Right forelimb (tissue), 1 donor: ENCODE measurements at regions not wholly inside any gene's neighbourhood (a gene's known extent, or its start where the extent isn't known, plus 50 kb on each side); places are given as distances from the start of the nearest gene placed in this dataset.

Experiments
- DNase-seq: peaks from one replicate; pipeline ENCODE4 v3.0.0-alpha.2; 2018

GRCh38 chr1:88104886-88105285 is 579.2 kb upstream of the PKN2 start:
- DNase-seq, result no peak

DNA sequence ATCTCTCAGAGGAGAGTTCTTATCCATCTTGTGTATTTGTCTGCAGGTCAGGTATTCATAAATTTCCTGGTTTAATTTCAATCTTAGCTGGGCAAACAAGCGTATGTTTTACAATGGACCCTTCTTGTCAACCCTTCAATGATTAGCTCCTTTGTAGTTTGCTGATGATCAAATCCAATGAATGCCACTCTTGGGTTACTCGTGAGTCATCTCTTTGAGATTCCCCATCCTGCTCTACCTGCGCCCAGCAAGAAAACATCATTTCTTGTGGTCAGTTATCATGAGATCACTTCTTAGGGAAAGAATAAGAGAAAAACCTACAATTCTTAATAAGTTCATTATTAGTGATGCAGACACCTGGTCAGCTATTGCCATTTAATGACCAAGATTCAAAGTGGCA is 572.3 kb upstream of the PKN2 start:
- DNase-seq, result no peak

DNA sequence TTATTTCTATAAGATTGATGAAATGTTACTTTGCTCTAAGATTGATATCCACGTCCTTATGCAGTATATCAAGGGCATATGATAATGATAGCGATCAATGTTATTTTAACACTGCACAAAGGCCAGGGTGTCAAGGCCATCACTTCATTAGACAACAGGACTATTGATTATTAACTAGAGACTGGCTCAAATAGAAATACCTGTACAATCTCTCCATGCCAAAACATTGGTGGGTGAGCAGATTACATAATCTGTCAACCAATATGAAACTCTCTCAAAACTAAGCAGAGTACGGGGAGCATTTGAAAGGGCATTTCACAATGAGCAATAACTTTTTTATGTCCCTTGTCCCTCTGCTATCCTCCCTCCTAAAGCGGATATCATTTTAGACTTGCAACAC is 566.5 kb upstream of the PKN2 start:
- DNase-seq, result no peak

- no peak for DNase-seq
Observed at GRCh38 chr1:88118176-88118845, 565.8 kb upstream of the PKN2 start.

GRCh38 chr1:88124614-88125013 is 559.5 kb upstream of the PKN2 start:
- no peak for DNase-seq

DNA sequence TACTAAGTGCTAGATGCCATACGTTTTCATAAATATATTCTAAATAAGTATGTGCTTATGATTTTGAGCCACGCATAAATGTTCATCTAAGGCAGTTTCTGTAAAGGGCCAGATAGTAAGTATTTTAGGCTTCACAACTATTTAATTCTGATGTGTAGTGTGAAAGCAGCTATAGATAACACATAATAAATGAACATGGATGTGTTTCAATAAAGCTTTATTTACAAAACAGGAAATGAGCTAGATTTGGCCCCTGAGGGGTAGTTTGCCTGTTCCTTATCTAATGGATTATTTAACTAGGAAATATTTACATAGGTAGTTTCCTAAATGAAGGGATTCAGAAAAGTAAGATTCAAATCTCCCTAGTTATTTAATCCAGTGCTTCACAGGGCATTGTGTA is 557.6 kb upstream of the PKN2 start:
- no peak for DNase-seq

- no peak for DNase-seq
Observed at GRCh38 chr1:88133991-88134390, 550.1 kb upstream of the PKN2 start.

GRCh38 chr1:88134983-88135921 is 548.8 kb upstream of the PKN2 start:
- DNase-seq, result no peak

DNA sequence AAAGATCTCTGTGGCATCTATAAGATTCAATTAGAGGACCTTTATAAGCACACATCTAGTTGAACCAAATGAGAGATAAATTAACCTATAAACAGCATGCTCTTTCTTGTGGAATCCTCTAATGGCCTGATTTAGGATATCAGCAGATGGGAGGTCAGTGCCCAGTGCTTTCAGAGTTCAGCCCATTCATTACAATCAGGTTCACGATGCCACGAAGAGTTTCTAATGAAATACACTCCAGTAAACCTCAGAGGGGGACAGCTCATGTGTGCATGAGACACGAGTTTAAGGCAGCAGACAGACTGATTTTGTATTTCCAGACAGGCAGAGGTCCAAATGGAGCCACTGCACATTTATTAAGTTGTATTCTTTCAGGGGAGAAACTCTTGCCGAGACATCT is 544.4 kb upstream of the PKN2 start:
- DNase-seq, result no peak

DNA sequence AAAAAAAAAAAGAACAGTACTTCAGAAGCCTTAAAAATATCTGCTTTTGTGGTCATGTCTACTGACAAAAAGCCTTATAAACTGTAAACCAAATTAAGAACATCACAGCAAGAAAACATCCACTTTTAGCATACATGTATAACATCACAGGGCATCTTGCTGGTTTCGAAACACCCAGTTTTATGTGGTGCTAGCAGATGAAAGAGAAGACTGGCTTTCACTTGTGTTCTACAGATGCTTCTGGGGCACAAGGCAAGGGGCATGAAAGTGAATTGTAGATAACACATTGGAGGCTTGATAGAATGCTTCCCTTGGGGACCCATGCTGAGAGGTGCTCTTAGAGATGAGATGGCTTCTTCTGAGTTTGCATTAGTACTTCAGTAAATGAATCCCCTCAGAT is 543.7 kb upstream of the PKN2 start:
- no peak for DNase-seq

DNA sequence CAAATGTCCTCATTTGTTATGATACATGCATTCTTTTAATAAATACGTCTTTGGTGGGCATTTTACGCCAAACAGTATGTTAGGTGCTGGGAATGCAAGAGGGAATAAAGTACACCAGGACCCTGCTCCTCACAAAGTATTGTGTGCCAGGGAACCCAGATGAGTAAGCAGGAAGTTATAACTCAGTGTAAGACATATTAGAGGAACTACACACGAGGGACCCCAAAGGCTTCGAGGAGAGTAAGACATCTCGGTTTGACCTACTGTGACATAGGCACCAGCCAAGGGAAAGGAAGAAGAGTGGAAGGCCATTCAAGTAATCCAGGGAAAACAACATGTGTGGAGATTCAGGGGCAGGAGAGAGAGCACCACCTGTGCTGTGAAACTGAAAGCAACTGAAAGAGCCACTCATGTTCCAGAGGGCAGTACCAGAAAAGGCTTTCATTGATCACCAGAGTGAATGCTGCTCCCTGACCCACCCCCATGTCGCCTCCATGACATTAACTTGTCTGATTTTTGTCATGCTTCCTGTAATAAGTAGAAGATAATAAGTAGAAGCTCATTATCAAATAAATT is 542.5 kb upstream of the PKN2 start:
- no peak for DNase-seq

DNA sequence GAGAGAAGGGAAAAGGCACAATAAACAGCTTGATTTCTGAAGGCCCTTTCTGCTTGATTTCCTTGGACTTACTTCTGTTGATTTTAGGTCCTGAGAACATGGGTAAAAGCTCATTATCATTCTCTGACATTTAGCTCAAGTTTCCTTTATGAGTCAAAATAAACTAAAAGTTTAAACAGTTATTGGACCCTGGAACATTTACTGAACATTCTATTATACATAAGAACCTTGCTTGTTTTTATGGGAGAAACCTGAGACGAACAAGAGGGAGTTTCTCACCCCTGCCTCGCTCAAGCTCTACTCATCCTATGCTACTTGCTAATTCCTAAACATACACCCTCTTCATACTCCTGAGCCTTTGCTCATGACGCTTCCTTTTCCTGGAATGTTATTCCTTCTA is 538.3 kb upstream of the PKN2 start:
- DNase-seq, result no peak

GRCh38 chr1:88149686-88150085 is 534.4 kb upstream of the PKN2 start:
- DNase-seq, result no peak

DNA sequence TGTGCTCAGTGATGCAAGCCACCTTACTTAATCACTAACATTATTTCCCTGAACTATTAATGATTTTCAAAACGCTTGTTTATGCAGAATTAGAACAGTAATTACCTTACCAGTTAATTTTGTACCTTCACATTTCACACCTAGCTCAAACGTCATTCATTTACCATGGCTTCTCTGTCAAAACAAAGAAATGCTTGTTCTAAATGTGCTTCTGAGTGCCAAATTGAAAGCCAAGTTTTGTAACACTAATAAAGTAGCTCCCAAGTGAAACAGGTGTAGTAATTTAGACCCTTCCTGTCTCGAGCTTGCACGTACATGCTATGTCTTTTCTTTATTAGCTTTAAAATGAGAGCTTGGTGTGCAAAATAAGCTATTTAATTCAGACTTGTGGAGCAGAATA is 533.7 kb upstream of the PKN2 start:
- no peak for DNase-seq

DNA sequence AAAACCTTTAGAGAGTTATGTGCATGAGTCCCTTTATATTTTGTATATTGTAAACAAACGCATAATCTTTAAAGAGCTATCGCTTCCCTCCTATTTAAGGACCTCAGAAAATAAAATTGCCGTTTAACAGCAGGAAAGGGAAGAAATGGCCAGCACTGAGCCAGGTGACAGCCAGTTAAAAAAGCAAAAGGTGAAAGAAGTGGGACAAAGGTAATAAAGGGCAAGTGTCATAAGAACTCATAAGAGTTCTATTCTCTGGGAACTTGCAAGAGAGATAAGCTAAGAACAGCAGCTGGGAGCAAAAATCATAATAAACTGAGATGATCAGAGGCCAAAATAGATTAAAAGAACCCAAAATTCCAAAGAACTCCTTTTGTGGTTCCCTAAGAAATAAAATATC is 520.9 kb upstream of the PKN2 start:
- DNase-seq, result no peak

DNA sequence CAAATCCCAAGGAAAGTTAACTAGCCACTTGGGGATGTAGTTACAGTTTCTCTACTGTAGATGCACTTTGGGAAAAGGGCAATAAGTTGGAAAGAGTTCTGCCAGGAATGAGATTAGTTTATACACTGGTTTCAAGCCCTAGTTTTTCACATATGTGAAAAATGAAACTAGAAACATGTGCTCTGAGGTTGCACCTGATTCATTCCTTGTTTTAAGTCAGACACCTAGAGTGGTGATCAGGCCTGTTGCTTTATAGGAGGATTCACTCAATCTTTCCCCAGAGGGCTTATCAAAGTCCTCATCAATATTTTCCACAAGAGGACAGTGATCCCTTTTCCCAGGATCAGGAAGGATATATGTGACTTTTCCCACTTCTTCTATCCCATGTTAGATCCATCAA is 515.9 kb upstream of the PKN2 start:
- DNase-seq, result no peak

DNA sequence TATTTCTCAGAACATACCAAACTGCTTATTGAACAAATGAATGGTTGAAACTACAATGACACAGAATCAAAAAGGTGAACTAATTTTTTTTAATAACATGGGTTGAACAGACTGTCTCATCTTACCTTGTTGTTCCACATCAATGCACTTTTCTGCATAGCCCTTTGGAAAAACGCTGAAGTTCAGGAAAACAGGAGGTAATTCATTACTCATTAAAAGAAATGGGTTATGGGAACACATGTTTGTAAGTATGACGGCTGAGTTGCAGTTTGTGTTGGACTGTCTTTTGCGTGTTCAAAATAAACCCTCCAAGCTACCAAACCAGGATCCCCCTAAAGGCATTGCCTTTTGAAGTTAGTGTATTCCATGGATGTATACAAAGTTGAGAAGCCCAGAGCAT is 514.9 kb upstream of the PKN2 start:
- DNase-seq, result no peak

DNA sequence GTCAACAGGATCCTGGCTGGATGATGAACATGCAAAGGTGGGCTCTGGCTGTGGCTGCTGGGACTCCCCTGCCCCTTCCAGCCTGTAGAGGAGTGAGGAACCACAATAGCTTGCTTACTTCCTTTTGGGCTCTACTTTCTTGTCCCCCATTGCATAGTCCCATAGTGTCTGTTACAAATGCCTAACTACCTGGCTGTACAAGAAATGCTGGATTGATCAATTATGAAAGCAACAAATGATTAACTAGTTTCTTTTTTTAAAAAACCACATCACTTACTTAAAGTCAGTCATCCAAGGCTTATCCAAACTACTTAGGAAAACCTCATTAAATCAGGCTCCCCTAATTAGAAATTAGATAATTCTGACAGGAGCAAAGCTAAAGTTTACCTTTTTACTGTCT is 514.1 kb upstream of the PKN2 start:
- no peak for DNase-seq

GRCh38 chr1:88175120-88175630 is 508.9 kb upstream of the PKN2 start:
- no peak for DNase-seq

DNA sequence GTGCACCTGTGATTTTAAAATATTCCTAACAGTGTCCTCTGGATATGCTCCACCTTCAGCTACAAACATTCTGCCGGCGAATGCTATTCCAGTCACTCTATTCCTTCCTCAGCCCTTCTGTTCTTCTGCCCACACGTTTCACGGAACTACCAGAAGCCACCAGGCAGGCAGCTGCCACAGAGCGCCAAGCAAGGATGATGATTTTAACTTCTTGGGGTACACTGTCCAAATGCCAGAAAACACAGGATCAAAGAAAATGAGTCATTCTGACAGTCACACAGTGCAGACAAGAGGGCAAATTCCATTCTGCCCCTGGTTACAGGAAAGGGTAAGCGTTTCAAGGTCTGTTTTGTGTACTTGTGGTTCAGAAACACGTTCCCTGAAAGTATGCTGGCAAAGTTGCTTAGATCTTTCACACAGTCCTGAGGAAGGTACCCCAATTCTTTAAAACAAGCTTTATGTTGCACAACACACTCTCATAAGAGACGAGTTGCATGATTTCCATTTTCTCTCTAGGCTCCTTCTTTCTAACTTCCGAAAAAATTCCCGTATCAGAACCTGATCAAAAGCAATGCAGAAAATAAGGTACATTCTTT is 508.3 kb upstream of the PKN2 start:
- DNase-seq, result no peak

GRCh38 chr1:88179943-88180342 is 504.1 kb upstream of the PKN2 start:
- DNase-seq, result no peak

DNA sequence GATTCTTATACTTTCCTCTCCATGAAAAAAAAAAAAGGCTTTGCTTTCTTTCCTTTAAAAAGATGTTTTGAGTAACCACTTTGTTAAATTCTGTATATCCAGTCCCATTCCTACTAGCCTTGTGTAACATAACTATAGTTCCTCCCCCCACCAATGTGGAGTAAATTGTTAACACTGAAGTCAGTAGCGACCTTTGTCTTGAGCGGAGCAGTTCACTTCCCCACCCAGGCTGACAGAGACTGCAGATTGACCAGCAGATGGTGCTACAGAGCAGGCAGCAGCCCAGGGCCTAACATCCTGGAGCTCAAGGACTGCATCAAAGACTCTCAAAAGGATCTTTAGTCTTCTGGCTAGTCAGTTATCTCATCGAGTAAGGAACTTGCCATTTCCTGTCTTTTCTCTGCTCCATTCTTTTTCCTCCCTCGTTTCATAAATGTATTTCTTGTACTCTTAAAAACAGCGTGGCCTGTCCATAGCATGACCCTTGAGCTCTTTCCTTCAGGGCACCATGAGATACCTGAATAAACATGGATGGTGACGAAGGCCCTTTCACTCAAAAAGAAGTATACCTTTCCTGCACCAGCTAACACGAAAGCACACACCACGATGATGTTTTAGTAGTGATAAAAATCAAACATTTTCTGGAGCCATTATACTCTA is 503.5 kb upstream of the PKN2 start:
- peak; percentile 79 for DNase-seq

- DNase-seq, result no peak
Observed at GRCh38 chr1:88186911-88187310, 497.2 kb upstream of the PKN2 start.
